ENCODE measurements at regions not wholly inside any gene's neighbourhood (a gene's known extent, or its start where the extent isn't known, plus 50 kb on each side); places are given as distances from the start of the nearest gene placed in this dataset.

DNA sequence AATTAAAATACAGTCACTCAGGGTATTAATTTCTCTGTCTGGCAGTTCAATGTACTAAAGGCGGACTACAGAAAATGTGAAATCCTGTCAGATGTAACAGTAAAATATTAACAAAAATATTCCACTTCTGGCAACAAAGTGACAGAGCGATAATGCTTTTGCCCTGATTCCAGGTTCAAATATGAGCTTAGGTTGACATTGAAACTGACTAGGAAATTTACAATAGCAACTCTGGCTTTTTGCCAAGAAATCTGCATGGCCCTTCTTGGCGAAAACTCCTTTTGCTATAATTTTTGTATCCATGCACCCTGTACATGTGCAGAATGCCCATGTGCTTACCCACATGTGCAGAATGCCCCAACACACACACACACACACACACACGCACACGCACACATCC lies 552.2 kb downstream of the MDFIC start:
- DNase-seq (ENCODE audit: low read depth) = no peak

DNA sequence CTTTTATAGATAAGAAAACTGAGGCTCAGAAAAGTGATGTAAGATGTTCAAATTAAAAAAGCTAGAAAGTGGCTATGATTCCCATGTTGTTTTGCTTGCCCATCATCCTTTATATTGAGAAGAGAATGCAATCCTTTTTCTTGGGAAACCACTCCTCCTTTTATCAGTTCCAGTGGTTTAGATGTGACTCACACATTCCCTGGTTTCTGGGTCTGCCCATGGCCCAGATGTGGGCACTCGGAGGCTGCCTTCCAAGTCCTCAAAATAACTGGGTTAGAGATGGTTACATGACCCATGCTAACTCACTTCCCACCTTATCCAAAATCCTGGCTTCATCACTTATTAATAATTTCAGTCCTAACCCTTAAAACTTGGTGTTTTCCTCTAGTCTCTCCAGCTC lies 550.0 kb downstream of the MDFIC start:
- no peak for DNase-seq (ENCODE audit: low read depth)

DNA sequence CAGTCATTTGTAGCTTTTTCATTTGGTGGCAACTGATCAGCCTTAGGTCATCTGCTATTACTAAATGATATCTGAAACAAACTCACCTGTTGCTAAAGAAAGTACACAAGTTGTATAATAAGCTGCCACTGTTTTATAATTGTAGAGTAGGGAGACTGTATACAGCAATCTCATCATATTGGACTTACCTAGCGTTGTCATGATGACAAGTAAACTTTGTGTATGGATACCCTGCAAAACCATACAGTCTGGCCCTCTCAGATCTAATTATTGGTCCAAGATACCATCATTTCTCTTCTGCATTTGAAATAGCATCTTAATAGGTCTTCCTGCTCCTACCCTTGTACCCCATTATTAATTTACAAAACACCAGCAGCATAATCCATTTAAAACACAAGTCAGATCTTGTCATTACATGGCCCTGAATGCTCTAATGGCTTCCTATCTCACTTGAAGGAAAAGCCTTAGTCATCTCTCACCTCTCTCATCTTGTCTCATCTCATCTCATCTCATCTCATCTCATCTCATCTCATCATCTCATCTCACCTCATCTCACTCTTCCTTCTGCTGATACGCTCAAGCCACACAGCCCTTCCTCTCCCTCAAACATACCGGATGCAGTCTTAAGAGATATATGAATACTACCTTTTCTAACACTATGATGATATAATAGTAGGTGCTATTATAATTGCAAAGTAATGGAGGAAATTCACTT lies 540.6 kb downstream of the MDFIC start:
- no peak for DNase-seq (ENCODE audit: low read depth)

DNA sequence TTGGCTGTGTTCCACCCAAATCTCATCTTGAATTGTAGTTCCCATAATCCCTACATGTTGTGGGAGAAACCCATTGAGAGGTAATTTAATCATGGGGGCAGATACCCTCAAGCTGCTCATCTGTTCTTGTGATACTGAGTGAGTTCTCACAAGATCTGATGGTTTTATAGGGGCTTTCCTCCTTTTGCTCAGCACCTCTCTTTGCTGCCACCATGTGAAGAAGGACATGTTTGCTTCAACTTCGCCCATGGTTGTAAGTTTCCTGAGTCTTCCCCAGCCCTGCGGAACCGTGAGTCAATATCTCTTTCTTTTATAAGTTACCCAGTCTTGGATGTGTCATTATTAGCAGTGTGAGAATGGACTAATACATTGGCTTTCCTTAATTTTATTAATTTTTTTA lies 527.8 kb downstream of the MDFIC start:
- no peak for DNase-seq (ENCODE audit: low read depth)

DNA sequence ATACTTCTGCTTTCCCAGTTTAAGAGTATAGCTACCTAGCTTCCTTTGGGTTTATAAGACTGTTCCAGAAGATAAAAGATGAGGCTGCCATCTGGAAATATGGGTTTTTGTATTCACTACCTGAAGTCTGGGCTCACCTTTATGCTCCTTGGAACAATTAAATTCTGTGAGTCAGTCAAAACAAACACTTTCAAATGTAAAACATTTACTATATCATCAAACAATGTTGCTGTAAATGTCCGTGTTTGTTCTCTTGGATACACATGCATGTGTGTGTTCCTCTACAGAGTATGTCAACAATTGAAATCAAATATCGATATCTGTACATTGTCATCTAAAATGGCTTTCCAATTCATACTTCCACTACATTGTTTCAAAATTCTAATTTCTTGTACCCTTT lies 525.6 kb downstream of the MDFIC start:
- no peak for DNase-seq (ENCODE audit: low read depth)

DNA sequence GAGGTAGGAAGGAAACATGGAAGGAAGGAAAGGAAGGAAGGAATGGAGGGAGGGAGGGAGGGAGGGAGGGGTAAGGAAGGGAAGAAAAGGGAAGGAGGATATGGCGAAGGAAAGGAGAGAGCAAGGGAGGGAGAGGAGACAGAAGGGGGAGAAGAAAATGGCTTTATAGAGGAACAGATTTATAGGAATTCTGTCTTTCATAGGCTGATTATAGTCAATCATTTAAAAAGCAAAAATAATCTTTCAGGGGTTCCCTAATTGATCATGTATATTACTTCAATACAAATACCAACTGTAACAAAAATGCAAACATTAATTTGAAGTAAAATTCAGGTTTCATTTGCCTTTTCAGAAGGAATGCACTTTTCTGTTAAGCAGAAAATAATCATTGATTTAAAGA lies 519.1 kb downstream of the MDFIC start:
- DNase-seq (ENCODE audit: low read depth) = no peak

DNA sequence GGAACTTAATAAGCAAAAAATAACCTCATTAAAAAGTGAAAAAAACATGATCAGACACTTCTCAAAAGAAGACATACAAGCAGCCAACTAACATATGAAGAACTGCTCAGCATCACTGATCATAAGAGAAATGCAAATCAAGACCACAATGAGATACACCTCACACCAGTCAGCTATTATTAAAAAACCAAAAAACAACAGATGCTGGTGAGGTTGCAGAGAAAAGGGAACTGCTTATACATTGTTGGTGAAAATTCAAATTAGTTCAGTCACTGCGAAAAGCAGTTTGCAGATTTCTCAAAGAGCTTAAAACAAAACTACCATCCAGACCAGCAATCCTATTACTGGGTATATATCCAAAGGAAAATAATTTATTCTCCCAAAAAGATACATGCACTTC lies 513.3 kb downstream of the MDFIC start:
- DNase-seq (ENCODE audit: low read depth) = no peak

DNA sequence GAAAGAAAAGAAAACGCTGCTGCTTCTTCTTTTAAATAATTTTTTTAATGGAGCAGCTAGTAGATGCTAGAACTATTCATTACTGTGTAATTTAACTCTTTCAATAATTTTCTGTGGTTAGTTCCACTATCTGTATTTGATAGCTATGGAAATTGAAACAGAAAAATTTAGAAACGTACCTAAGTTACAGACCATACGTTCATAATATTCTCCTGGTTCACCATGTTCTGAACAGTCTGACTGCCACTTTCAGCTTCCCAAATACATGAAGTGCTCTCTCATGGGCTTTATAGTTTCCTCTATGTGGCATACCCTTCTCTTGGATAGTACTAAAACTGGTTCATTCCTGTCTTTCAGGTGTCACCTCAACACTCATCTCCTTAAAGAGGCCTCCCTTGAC lies 508.0 kb downstream of the MDFIC start:
- no peak for DNase-seq (ENCODE audit: low read depth)

DNA sequence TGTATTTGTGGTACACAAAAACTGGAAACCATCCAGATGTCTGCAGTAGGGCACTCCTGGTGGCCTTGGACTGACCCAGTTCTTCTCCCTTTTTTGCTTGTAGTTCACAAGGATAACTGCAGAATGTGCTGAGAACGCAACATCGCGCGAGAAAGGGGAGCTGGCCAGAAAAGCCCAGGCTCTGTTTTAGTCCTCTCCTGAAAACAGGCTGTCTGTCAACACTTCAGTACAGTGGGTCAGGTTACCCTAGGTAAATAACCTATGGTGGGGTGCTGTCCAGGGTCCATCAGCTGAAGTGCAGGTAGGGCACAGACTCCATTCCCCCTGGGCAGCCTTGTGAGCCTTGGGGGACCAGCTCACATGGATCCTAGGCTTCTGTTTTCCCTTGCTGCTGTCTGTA lies 495.8 kb downstream of the MDFIC start:
- DNase-seq (ENCODE audit: low read depth) = no peak

DNA sequence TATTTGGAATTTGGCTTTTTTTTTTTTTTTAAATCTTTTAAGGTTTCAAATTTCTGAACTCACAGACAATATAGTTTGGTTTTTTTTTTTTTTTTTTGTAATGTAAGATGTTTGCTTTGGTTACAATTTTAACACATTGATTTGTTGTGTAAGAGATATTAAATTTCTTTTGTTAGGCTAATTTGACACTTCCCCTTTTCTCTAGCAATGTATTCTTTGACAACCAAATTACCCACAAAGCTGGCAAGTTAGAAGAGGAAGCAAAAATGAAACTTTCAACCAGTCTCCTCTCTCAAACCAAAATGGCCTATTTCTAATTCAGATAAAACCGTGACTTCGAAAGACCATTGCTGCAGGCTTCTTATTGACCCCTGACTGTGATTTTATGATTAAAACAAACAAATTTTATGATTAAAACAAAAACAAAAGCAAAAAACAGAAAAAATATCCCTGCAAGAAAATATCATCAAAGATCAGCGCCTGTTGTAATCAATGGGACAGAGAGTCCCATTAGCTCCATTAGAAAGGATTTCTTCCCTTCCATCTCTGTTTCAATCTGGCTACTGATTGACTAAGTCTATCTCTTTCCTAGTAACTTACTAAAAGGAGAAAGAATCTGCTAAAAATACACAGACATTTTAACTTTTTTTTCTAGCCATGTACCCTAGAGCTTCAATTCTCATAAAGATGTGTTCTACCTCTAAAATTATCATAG lies 489.2 kb downstream of the MDFIC start:
- peak; percentile 2 for DNase-seq (ENCODE audit: low read depth)

DNA sequence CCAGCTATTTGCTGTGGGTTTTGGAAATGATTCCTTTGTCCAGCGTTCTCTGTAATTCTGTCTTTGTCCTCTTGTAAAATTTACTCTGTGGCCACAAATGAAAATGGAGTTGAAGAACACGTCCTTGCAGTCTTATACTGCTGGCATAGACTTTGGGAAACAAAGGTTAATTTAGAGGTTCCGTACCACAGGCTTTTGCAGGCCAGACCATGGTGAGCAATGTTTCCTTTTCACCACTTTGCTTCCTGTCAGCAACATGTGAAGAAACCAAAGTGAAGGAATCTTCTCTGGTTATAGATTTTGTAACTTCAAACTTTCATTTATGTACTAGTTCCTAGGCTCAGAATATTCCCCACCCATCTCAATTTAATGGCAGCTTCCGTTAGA lies 488.5 kb downstream of the MDFIC start:
- DNase-seq (ENCODE audit: low read depth) = no peak

DNA sequence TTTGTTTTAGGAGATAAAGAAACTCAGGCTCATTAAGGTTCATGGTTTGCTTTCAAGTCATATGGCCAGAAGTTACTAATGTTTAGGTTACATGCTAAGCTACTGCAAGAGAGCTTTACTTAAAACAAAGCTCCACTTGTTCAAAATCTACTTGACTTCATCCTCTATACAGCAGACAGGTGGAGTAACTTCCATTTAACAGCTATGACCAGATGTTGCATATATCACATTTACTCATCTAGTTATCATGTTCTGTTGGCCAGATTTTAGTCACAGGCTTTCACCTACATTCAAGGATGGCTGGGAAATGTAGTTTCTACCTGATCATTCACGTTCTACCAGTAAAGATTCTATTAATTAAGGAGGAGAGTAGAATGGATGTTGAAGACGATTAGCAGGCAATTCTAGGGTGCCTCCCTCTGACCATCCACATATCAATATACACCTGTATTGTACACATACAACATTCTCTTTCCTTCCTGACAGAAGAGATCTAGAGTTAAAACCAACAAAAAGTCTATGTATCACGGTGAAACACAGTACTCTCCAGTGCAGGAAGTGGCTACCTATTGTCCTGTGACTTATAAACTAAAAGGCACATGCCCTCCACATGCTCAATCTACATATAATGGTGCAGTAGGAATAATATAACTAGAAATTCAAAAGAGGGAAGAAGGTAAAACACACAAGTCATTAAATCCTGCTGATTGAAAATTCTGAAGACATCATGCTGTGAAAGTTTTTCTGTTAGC lies 488.0 kb downstream of the MDFIC start:
- no peak for DNase-seq (ENCODE audit: low read depth)

DNA sequence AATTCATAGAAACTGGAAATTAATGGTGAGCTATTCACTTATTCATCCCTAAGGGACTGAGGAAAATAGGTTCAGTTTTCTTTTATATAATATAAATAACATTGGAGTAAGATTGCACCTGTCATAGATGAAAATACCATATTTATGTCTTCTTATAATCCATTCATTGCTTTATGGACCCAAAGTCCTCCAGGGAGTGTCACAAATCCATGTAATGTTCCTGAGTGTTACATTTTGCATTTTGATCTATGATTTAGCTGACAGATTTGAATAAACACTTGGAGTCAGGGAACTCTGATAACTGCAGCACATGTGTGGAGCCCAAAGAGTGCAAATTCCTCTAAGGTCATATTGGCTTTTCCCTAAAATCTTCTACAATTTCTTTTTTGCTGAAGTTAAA lies 484.3 kb downstream of the MDFIC start:
- no peak for DNase-seq (ENCODE audit: low read depth)

DNA sequence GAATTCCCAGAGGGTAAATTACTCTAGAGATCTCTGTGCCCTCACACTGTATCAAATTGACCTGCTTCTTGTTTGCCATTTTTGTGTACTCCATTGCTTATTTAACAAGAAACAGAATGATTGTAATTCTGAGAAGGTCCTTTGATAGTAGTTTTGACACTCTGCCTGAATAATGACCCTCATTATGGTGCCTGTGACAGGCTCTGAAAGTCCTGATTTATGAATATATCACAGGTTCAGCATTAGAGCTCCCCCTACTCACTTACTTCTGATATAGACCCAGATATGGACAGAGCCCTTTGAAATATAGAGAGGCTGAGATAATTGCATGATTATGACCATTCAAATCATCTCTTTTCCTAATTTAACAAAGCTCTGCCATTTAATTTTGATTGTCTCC lies 465.2 kb downstream of the MDFIC start:
- no peak for DNase-seq (ENCODE audit: low read depth)

DNA sequence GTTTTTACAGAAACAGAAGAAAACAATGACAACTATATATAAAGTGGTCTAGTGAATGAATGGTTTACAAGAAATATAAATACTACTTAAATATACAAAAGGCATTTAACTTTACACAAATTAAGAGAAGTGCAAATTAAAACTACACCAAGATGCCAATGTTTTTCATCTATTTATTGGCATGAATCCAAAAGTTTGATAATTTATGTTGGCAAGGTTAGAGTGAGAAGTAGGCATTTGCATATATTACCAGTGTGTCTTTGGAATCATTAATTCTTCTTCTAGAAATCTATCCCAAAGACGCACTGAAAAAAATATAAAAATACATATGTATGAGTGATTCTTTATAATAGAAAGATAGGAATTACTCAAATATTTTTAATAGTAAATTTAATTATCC lies 457.4 kb downstream of the MDFIC start:
- no peak for DNase-seq (ENCODE audit: low read depth)

DNA sequence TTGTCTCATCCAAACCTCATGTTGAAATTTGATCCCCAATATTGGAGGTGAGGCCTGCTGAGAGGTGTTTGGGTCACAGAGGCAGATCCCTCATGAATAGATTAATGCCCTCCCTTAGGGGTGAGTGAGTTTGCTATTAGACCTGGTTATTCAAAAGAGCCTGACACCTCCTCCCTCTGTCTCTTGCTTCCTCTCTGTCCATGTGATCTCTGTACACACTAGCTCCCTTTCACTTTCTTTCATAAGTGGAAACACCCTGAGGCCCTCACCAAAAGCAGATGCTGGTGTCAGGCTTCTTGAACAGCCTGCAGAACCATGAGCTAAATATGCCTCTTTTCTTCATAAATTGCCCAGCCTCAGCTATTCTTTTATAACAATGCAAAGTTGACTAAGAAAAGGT lies 447.1 kb downstream of the MDFIC start:
- no peak for DNase-seq (ENCODE audit: low read depth)

DNA sequence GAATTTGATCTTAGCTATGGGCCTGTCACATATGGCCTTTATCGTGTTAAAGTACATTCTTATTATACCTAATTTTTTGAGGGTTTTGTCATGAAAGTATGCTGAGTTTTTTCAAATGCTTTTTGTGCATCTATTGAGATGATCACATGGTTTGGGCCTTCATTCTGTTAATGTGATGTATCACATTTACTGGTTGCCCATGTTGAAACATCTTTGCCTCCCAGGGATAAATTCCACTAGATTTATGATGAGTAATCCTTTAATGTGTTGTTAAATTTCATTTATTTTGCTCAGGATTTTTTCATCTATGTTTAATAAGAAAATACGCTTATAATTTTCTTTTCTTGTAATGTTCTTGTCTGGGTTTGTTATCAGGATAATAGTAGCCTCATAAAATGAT lies 442.0 kb downstream of the MDFIC start:
- no peak for DNase-seq (ENCODE audit: low read depth)

DNA sequence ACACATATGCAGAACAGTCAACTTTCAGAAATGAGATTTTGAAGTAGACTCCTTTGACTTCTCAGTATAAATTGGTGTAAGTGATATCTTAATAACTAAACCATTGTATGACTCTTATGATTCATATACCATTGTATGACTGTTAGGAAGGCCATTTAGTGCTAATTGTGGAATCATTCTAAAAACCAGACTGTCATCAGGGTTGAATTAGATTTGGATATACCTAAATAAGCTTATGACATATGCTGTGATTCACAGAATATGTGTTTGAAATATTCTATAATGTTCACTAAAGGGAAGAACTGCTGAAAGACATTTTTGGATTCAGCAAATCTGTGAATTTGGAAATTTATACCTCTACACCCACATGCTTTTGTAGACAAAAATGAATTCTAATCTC lies 438.1 kb downstream of the MDFIC start:
- DNase-seq (ENCODE audit: low read depth) = no peak

DNA sequence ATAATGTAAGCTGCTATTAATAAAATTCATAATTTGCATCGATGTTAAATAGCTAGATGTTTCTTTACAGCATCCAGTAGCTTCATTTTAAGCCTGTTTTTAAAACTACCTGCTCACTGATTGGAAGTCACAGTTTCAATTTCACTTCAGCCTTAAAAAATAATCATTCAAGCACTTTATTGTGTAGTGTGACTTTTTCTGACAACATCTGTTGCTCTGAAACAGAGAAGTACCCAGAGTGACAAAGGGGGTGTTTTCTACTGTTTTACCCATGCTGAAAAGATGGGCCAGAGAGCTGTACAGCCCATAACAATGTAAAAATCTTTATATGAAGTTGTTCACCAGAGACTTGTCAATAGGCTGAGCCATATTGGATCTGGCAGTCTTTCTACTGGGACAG lies 437.2 kb downstream of the MDFIC start:
- DNase-seq (ENCODE audit: low read depth) = no peak

DNA sequence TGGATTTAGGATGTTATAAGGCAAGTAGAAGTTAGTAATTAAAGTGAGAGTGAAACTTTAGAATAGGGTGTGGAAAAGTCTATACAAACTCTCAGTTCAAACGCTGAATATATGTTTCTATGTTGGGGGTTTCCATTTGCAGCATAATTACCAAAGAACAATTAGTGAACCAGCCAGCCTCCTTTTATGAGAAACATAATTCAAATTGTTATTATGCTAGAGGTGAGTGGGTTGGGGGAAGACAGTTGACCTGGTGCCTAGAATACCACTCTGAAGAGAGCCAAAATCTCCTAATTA lies 435.8 kb downstream of the MDFIC start:
- no peak for DNase-seq (ENCODE audit: low read depth)

DNA sequence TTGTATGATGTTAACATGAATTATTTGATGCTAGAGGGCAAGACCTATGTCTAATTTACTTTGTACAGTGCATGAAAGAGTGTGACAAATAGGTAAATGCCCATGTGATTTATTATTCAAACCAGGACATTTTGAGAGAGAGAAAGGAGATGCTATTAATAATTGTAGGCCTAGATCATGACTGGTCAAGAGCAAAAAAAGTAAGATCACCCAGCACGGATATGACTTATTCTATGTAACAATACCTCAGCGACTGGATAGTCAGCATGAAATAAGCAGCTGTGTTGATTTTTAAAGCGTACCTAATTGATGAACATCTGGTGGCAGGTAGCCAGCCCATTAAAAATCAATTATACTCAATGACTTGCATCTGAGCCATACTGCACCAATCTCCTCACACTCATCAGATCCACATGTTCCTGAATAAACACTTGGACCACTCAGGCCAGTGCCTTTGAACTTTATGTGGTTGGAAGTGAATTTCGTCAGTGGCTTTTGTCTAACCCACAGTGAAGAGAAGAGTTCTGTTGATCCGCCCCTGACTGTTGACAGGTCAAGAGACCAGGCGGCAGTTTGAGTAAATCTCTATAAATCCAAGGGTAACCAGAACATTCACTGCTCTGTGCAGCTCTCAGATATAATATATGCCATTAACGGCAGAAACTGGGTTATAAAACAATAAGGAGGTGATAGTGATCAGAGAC lies 435.3 kb downstream of the MDFIC start:
- DNase-seq (ENCODE audit: low read depth) = no peak

DNA sequence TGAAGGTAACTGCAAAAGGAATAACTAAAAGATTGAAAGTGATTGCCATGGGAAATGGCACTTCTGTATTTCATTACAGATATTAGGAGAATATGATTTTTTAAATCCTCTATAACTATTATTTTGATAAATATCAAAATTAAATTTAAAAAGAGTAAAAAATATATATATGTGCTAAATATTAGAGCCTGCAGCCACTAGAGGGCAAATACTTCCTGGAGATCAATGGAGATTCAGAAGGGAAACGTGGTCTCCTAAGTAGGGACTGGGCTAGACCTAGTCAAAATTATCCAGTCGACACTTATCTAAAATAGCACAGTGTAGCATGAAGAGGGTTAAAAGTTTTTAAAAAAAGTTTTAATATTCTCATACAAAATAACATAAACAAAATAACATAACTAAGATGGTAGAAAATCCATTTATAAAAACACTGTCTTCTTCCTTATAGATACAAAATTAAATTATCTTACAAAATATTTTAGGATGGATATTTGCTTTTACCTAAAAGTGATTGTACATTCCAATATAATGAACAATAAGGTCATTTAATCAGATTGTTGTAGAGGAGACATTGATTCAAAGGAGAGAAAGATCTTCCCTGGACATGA lies 434.3 kb downstream of the MDFIC start:
- peak; percentile 1 for DNase-seq (ENCODE audit: low read depth)

Measured in forelimb muscle (tissue), 1 donor.